Upper lobe of right lung (tissue), 1 donor: ENCODE measurements at regions not wholly inside any gene's neighbourhood (a gene's known extent, or its start where the extent isn't known, plus 50 kb on each side); places are given as distances from the start of the nearest gene placed in this dataset.
"Not testable (repeated sequence)": the region's sequence is repeated elsewhere in the genome, so short reads cannot be mapped to it uniquely, and the experiment has no call there.

ENCODE experiments used
- ATAC-seq: fragments of 200-7000 bp; cut with Tn5 transposase; one replicate; pipeline ENCODE4 v1.9.1; 2020; ENCODE audit warnings: mild to moderate bottlenecking, moderate library complexity
- DNase-seq: peaks from one replicate; pipeline ENCODE4 v3.0.0-alpha.2; 2020
- H3K27ac ChIP-seq: fragments of 200-600 bp; one replicate; pipeline ENCODE4 v1.8.0; 2022
- H3K27me3 ChIP-seq: fragments of 200-600 bp; one replicate; pipeline ENCODE4 v1.8.0; 2022; ENCODE audit warnings: mild to moderate bottlenecking
- H3K36me3 ChIP-seq: fragments of 200-600 bp; one replicate; pipeline ENCODE4 v1.8.0; 2022
- H3K4me1 ChIP-seq: fragments of 200-600 bp; one replicate; pipeline ENCODE4 v1.8.0; 2022
- H3K4me3 ChIP-seq: fragments of 200-600 bp; one replicate; pipeline ENCODE4 v1.8.0; 2022; ENCODE audit warnings: mild to moderate bottlenecking
- H3K9me3 ChIP-seq: fragments of 200-600 bp; one replicate; pipeline ENCODE4 v1.8.0; 2022
- intact Hi-C: fragments of 100-400 bp; cut with DNase I; formaldehyde crosslinking; loops from one replicate; pipeline ENCODE4 v1.11.0; 2022
- TF ChIP-seq, protein P1 (sequence below): fragments of 200-600 bp; IDR thresholded peaks from one replicate; pipeline ENCODE4 v1.8.0; 2022; ENCODE audit warnings: antibody characterized with exemption
- donor health status: DM: no; HTN: yes; CAD: no; lungs with severe emphysema.

DNA sequence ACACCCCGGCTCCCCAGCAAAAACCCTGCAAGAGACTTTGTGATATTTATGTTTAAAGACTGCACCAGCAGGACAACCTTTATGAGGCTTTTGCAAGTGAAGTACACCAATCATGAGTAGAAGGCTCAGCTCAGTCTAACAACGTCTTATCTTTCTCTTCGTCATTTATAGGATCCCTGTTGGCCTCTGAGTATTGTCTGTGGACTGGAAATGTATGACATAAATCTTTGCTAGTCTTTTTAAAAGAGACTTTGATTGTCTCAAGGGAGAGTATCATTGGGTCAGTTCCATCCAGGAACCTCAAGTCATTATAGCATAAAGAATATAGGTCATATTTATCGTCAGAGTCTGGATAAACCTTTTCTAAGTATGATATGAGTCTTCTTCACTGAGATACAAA lies 505.0 kb upstream of the SOX9 start:
- H3K9me3 ChIP-seq = peaks cover 6% of the 10 kb centered on the region
- H3K27me3 ChIP-seq = no peaks in the 10 kb centered on the region
- DNase-seq (no peak), ATAC-seq (no peak)
- TF ChIP-seq, protein P1, sequence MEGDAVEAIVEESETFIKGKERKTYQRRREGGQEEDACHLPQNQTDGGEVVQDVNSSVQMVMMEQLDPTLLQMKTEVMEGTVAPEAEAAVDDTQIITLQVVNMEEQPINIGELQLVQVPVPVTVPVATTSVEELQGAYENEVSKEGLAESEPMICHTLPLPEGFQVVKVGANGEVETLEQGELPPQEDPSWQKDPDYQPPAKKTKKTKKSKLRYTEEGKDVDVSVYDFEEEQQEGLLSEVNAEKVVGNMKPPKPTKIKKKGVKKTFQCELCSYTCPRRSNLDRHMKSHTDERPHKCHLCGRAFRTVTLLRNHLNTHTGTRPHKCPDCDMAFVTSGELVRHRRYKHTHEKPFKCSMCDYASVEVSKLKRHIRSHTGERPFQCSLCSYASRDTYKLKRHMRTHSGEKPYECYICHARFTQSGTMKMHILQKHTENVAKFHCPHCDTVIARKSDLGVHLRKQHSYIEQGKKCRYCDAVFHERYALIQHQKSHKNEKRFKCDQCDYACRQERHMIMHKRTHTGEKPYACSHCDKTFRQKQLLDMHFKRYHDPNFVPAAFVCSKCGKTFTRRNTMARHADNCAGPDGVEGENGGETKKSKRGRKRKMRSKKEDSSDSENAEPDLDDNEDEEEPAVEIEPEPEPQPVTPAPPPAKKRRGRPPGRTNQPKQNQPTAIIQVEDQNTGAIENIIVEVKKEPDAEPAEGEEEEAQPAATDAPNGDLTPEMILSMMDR = no peak
- H3K4me1 ChIP-seq = no peaks in the 10 kb centered on the region
- no peak overlapping the region for H3K4me3 ChIP-seq
- no peaks in the 10 kb centered on the region for H3K36me3 ChIP-seq
- intact Hi-C loops = no loop called here
- H3K27ac ChIP-seq = no peak overlapping the region

DNA sequence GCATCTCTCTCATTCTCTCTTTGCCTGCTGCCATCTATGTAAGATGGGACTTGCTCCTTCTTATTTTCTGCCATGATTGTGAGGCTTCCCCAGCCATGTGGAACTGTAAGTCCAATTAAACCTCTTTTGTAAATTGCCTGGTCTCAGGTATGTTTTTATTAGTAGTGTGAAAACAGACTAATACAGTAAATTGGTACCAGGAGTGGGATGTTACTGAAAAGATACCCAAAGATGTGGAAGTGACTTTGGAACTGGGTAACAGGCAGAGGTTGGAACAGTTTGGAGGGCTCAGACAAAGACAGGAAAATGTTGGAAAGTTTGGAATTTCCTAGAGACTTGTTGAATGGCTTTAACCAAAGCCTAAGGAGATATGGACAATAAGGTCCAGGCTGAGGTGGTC lies 503.1 kb upstream of the SOX9 start:
- H3K4me1 ChIP-seq, H3K9me3 ChIP-seq, intact Hi-C loops, H3K4me3 ChIP-seq, H3K36me3 ChIP-seq, DNase-seq, ATAC-seq, H3K27ac ChIP-seq, H3K27me3 ChIP-seq: not testable (repeated sequence)

DNA sequence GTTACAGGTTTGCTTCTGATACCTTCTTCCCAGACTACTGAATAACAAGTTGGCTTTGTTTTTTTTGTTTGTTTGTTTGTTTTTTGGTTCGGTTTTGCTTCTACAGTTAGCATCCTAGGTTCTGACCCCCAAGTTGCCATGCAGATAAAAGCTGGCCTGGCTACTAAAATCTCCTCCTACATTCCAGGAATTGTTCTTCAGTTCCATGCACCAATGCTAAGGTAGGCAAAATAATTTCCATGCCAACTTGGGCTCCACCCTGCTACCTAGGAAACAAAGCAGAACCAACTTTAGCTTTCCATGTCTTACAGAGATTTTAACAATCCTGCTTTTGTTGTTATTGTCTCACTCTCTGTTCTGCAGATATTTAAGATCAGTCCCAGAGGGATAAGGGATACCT lies 495.5 kb upstream of the SOX9 start:
- DNase-seq = no peak
- Histone ChIP-seq H3K9me3 (no peaks in the 10 kb centered on the region), H3K36me3 (no peaks in the 10 kb centered on the region), H3K27me3 (no peaks in the 10 kb centered on the region), H3K27ac (no peak overlapping the region), H3K4me1 (no peaks in the 10 kb centered on the region), H3K4me3 (no peak overlapping the region)
- peak; percentile 48 for ATAC-seq
- intact Hi-C loops = no loop called here
- TF ChIP-seq, protein P1 = no peak

DNA sequence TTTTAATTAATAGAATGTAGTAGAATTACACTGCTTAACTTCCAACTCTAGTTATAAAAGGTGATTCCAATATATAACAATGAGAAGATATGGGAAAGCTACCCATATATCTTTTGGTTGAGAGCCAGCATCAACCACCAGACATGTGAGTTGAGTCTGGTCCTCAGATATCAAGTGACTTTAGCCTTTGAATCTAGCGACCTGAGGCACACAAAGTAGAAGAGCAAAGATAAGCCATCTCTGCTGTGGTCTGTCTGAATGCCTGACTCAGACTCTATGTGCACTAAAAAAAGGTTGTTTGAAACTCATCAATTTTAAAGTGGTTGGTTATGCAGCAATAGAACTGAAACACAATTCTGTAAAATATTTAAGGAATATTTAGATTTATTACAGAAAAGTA lies 492.5 kb upstream of the SOX9 start:
- TF ChIP-seq, protein P1 = no peak
- Histone ChIP-seq H3K27ac (no peak overlapping the region), H3K4me3 (no peak overlapping the region), H3K9me3 (no peaks in the 10 kb centered on the region), H3K4me1 (peaks cover 10% of the 10 kb centered on the region), H3K36me3 (no peaks in the 10 kb centered on the region), H3K27me3 (no peaks in the 10 kb centered on the region)
- ATAC-seq = no peak
- DNase-seq = no peak
- intact Hi-C loops = no loop called here

DNA sequence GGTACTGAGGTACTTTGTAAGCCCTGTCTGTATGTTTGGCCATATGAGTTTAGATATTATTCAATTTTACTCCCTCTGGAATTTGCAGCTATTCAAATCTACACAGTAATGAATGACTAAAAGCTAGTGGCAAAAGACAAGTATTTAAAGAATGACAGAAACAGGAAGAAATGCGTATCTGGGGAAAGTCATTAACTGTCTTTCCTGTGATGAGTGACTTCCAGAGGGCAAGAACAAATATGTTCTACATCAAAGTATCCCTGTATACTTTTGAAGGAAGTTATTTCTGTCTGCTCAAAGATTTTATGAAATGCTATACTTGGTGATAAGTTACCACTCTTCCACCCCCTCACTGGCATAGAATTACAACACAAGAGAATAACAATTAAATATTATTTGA lies 489.3 kb upstream of the SOX9 start:
- no peak for ATAC-seq
- Histone ChIP-seq H3K4me3 (no peak overlapping the region), H3K27ac (no peak overlapping the region), H3K27me3 (no peaks in the 10 kb centered on the region), H3K4me1 (peaks cover 10% of the 10 kb centered on the region), H3K36me3 (no peaks in the 10 kb centered on the region), H3K9me3 (no peaks in the 10 kb centered on the region)
- no peak for DNase-seq
- intact Hi-C loops = no loop called here
- TF ChIP-seq, protein P1 = no peak

DNA sequence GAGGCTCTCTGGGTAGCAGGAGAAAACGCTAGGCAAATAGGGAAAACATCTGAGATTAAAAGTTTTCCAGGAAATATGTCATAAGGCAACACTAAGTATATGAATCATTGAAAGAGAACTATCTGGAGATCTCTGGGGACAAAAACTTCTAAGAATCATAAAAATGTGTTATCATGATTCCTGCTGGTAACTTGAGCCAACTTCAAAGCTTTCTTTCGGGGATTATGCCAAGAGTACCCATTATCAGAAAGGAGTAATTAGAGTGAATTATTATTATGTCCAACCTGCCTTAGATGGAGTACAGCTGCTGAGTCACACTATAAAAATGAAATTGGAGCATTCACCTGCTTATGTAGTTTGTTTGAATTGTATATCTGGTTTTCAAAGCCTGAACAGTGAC lies 488.5 kb upstream of the SOX9 start:
- Histone ChIP-seq H3K27ac (no peak overlapping the region), H3K36me3 (no peaks in the 10 kb centered on the region), H3K4me1 (peaks cover 10% of the 10 kb centered on the region), H3K4me3 (no peak overlapping the region), H3K27me3 (no peaks in the 10 kb centered on the region), H3K9me3 (no peaks in the 10 kb centered on the region)
- TF ChIP-seq, protein P1 = no peak
- intact Hi-C loops = no loop called here
- ATAC-seq (no peak), DNase-seq (no peak)
